ENCODE measurements at regions not wholly inside any gene's neighbourhood (a gene's known extent, or its start where the extent isn't known, plus 50 kb on each side); places are given as distances from the start of the nearest gene placed in this dataset.

- DNase-seq = no peak
Measured at GRCh38 chrX:140848800-140849199, 139.2 kb downstream of the LINC00632 start.

- DNase-seq = no peak
Measured at GRCh38 chrX:140860718-140861117, 141.7 kb upstream of the SPANXB1 start.

- DNase-seq = no peak
Measured at GRCh38 chrX:140866446-140866845, 135.9 kb upstream of the SPANXB1 start.

GRCh38 chrX:140912606-140913005, 89.8 kb upstream of the SPANXB1 start:
- DNase-seq = no peak

GRCh38 chrX:140913802-140914501, 88.4 kb upstream of the SPANXB1 start:
- no peak for DNase-seq

GRCh38 chrX:140916872-140917271, 85.5 kb upstream of the SPANXB1 start:
- DNase-seq = no peak

GRCh38 chrX:140917354-140918115, 84.9 kb upstream of the SPANXB1 start:
- peak; percentile 69 for DNase-seq

GRCh38 chrX:140918398-140919038, 83.9 kb upstream of the SPANXB1 start:
- peak; percentile 67 for DNase-seq

GRCh38 chrX:140920416-140920815, 82.0 kb upstream of the SPANXB1 start:
- DNase-seq = no peak

GRCh38 chrX:140923118-140923517, 79.3 kb upstream of the SPANXB1 start:
- no peak for DNase-seq

- DNase-seq = no peak
Measured at GRCh38 chrX:140928739-140929138, 73.7 kb upstream of the SPANXB1 start.

- no peak for DNase-seq
Measured at GRCh38 chrX:140933016-140933415, 69.4 kb upstream of the SPANXB1 start.

- no peak for DNase-seq
Measured at GRCh38 chrX:140933874-140934655, 68.3 kb upstream of the SPANXB1 start.

GRCh38 chrX:140943513-140943912, 58.9 kb upstream of the SPANXB1 start:
- DNase-seq = no peak

- no peak for DNase-seq
Measured at GRCh38 chrX:140944710-140945109, 57.7 kb upstream of the SPANXB1 start.

- DNase-seq = no peak
Measured at GRCh38 chrX:140948827-140949226, 53.6 kb upstream of the SPANXB1 start.

GRCh38 chrX:140949233-140949632, 53.2 kb upstream of the SPANXB1 start:
- no peak for DNase-seq
